ENCODE measurements at regions not wholly inside any gene's neighbourhood (a gene's known extent, or its start where the extent isn't known, plus 50 kb on each side); places are given as distances from the start of the nearest gene placed in this dataset.

GRCh38 chr15:94105760-94106159, 125.6 kb upstream of the MCTP2 start:
- TF ChIP-seq, protein P1, sequence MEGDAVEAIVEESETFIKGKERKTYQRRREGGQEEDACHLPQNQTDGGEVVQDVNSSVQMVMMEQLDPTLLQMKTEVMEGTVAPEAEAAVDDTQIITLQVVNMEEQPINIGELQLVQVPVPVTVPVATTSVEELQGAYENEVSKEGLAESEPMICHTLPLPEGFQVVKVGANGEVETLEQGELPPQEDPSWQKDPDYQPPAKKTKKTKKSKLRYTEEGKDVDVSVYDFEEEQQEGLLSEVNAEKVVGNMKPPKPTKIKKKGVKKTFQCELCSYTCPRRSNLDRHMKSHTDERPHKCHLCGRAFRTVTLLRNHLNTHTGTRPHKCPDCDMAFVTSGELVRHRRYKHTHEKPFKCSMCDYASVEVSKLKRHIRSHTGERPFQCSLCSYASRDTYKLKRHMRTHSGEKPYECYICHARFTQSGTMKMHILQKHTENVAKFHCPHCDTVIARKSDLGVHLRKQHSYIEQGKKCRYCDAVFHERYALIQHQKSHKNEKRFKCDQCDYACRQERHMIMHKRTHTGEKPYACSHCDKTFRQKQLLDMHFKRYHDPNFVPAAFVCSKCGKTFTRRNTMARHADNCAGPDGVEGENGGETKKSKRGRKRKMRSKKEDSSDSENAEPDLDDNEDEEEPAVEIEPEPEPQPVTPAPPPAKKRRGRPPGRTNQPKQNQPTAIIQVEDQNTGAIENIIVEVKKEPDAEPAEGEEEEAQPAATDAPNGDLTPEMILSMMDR (IDR thresholded peaks at IDR 0.05 in 4 of 5, conservative IDR thresholded peaks at IDR 0.05 in 1 of 5) = no peak
- no peak for TF ChIP-seq POLR2A (IDR thresholded peaks at IDR 0.05)

Data from gastrocnemius medialis (tissue), 4 donors.